ENCODE measurements at regions not wholly inside any gene's neighbourhood (a gene's known extent, or its start where the extent isn't known, plus 50 kb on each side); places are given as distances from the start of the nearest gene placed in this dataset.

DNA sequence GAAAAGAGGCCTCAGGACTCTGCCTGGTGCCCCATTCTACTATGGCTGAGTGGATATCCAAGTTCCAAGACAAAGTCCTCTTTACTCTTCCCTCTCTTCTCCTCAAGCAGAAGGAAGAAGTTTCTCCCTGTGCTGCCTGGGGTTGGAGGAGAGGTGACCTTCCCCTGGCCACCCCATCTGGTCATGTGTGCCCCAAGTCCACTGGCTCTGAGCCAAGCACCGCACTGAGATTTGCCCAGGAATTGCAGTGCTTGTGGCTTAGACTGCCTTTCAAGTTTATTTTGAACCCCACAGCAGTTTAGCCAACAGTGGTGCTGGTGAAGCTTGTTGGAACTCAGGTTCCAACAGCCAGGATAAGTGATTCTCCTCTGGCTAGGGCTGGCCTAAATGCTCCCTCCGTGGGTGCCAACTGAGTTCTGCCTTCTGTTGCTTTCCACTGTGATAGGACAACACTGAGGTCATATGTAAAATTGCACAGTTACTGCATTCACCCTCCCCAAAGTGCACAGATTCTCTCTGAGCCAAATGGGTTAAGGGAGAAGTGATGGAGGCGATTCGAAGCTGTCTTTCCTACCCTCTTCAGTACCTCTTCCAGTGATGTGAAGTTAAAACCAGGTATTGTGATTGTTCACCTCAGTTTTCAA, 69.9 kb downstream of the TMCO5A start:
- no peaks in the 10 kb centered on the region for H3K4me1 ChIP-seq (ENCODE audit: control insufficient read depth in 1 of 2, insufficient read depth in 2 of 2, low read depth in 1 of 2, low read length in 1 of 2)
- no peaks in the 10 kb centered on the region for H3F3A ChIP-seq (replicated peaks; ENCODE audit: insufficient read depth)
- WGBS (ENCODE audit: low lambda C conversion rate), result 77% methylated on average over 3 of the region's 4 CpGs
- H3K4me3 ChIP-seq (ENCODE audit: low read depth in 2 of 2, low read length in 1 of 2), result no peak overlapping the region
- no peak overlapping the region for H2AFZ ChIP-seq (ENCODE audit: low read depth)
- DNase-seq, result no peak
- no peaks in the 10 kb centered on the region for H4K20me1 ChIP-seq (ENCODE audit: insufficient read depth)
- no peaks in the 10 kb centered on the region for H3K79me2 ChIP-seq (ENCODE audit: insufficient read depth)
- H3K36me3 ChIP-seq (replicated peaks in 1 of 2; ENCODE audit: control insufficient read depth in 1 of 2, insufficient read depth in 2 of 2, low read length in 1 of 2), result no peaks in the 10 kb centered on the region
- H3K9me2 ChIP-seq, result no peaks in the 10 kb centered on the region
- H3K9me3 ChIP-seq, result no peaks in the 10 kb centered on the region; the same call in 1 of the 2 replicates
- no peak overlapping the region for H3K4me2 ChIP-seq
- ChIA-PET POLR2A (no interaction called here), CTCF (interaction anchor here (0.6 to 3.0 kb wide), 9 partner anchors 8 to 678 kb away, joined by 3 to 13 read pairs (median 3); no protein-coding TSS in a partner anchor)
- no peak overlapping the region for H3K9ac ChIP-seq
- H3K27ac ChIP-seq (ENCODE audit: low read depth in 2 of 2, low read length in 1 of 2), result no peak overlapping the region
- TF ChIP-seq, protein P1, sequence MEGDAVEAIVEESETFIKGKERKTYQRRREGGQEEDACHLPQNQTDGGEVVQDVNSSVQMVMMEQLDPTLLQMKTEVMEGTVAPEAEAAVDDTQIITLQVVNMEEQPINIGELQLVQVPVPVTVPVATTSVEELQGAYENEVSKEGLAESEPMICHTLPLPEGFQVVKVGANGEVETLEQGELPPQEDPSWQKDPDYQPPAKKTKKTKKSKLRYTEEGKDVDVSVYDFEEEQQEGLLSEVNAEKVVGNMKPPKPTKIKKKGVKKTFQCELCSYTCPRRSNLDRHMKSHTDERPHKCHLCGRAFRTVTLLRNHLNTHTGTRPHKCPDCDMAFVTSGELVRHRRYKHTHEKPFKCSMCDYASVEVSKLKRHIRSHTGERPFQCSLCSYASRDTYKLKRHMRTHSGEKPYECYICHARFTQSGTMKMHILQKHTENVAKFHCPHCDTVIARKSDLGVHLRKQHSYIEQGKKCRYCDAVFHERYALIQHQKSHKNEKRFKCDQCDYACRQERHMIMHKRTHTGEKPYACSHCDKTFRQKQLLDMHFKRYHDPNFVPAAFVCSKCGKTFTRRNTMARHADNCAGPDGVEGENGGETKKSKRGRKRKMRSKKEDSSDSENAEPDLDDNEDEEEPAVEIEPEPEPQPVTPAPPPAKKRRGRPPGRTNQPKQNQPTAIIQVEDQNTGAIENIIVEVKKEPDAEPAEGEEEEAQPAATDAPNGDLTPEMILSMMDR (IDR thresholded peaks at IDR 0.05), result no peak
- TF ChIP-seq MXI1 (IDR thresholded peaks at IDR 0.05; ENCODE audit: low read depth, low read length) (no peak), GABPA (IDR thresholded peaks at IDR 0.05; ENCODE audit: low read depth) (no peak), TCF12 (IDR thresholded peaks at IDR 0.05) (no peak), TAF1 (IDR thresholded peaks at IDR 0.05; ENCODE audit: borderline replicate concordance, low read depth, low read length) (no peak)
- no peaks in the 10 kb centered on the region for H3K27me3 ChIP-seq (ENCODE audit: insufficient read depth)

DNA sequence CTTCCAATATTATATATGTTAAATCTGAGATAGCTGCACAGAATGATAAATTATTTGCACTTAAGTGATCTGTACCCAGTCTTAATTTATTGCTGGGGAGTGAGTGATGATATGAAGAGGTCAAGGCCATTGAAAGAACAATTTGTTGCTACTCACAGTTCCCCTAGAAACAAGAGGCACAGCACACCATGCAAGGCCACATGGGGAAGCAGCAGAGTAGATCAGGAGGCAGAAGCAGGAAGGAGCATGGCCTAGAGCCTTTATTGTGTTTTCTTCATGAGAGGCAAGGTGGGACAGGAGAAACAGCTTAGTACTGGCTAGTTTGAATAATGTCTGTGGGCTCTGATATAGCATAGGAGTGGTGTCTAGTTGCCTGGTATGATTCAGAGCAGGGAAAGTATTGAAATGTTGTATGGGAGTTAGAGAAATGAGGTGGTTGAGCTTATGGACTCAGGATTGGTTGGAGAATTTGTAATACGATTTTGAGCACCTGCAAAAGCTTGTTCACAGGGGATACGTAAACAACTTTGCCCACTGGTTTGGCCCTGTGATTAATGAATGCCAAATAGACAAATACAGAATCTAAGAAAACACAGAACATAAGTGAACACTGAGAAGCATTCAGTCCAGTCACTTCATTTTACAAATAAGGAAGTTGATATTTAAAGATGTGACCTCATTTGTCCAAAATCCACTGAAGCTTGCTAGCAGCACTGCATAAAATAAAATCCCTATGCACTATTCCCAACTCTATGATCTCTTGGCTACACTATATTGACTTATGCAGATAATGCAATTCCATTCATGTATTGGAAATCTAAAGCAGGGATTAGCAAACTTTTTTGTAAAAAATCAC, 71.7 kb downstream of the TMCO5A start:
- no peaks in the 10 kb centered on the region for H3K36me3 ChIP-seq (replicated peaks in 1 of 2; ENCODE audit: control insufficient read depth in 1 of 2, insufficient read depth in 2 of 2, low read length in 1 of 2)
- H2AFZ ChIP-seq (ENCODE audit: low read depth), result no peak overlapping the region
- no peaks in the 10 kb centered on the region for H3K79me2 ChIP-seq (ENCODE audit: insufficient read depth)
- WGBS (ENCODE audit: low lambda C conversion rate), result 72% methylated on average over 2 of the region's 2 CpGs
- H3K4me1 ChIP-seq (ENCODE audit: control insufficient read depth in 1 of 2, insufficient read depth in 2 of 2, low read depth in 1 of 2, low read length in 1 of 2), result no peaks in the 10 kb centered on the region
- H3K4me3 ChIP-seq (ENCODE audit: low read depth in 2 of 2, low read length in 1 of 2), result no peak overlapping the region
- no peaks in the 10 kb centered on the region for H3K9me3 ChIP-seq
- no peak overlapping the region for H3K27ac ChIP-seq (ENCODE audit: low read depth in 2 of 2, low read length in 1 of 2)
- H3K9ac ChIP-seq, result no peak overlapping the region
- H3K4me2 ChIP-seq, result no peak overlapping the region
- CTCF ChIA-PET, result interaction anchor here (1.0 to 3.0 kb wide), 6 partner anchors 10 to 680 kb away, joined by 3 to 13 read pairs (median 5); no protein-coding TSS in a partner anchor
- TF ChIP-seq TAF1 (IDR thresholded peaks at IDR 0.05; ENCODE audit: borderline replicate concordance, low read depth, low read length) (no peak), ELF1 (IDR thresholded peaks at IDR 0.05) (no peak)
- no peaks in the 10 kb centered on the region for H3K27me3 ChIP-seq (ENCODE audit: insufficient read depth)
- POLR2A ChIA-PET, result interaction anchor here (0.6 kb wide), 1 partner anchor 669 kb away, joined by 3 read pairs; no protein-coding TSS in a partner anchor
- no peaks in the 10 kb centered on the region for H4K20me1 ChIP-seq (ENCODE audit: insufficient read depth)
- no peaks in the 10 kb centered on the region for H3K9me2 ChIP-seq
- no peak for DNase-seq
- H3F3A ChIP-seq (replicated peaks; ENCODE audit: insufficient read depth), result no peaks in the 10 kb centered on the region

DNA sequence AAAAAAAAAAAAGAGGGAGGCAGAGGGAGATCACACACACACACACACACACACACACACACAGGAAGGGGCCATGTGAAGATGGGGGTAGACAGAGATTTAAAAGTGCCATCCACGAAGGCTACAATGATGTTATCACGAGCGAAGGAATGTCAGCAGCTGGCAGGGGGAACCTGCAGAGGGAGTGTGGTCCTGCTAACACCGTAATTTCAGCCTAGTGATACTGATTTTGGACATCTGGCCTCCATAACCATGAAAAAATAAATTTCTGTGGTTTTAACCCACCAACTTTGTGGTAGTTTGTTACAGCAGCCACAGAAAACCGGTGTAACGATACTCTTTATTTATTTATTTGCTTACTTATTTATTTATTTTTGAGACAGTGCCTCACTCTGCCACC, 76.0 kb downstream of the TMCO5A start:
- Histone ChIP-seq H3K79me2 (ENCODE audit: insufficient read depth) (no peaks in the 10 kb centered on the region), H4K20me1 (ENCODE audit: insufficient read depth) (no peaks in the 10 kb centered on the region), H3K4me3 (ENCODE audit: low read depth in 2 of 2, low read length in 1 of 2) (no peak overlapping the region), H3K27me3 (ENCODE audit: insufficient read depth) (no peaks in the 10 kb centered on the region), H2AFZ (ENCODE audit: low read depth) (no peak overlapping the region), H3K36me3 (replicated peaks in 1 of 2; ENCODE audit: control insufficient read depth in 1 of 2, insufficient read depth in 2 of 2, low read length in 1 of 2) (no peaks in the 10 kb centered on the region), H3K9me2 (no peaks in the 10 kb centered on the region), H3K9me3 (no peaks in the 10 kb centered on the region), H3F3A (replicated peaks; ENCODE audit: insufficient read depth) (no peaks in the 10 kb centered on the region), H3K4me1 (ENCODE audit: control insufficient read depth in 1 of 2, insufficient read depth in 2 of 2, low read depth in 1 of 2, low read length in 1 of 2) (no peaks in the 10 kb centered on the region), H3K4me2 (no peak overlapping the region), H3K27ac (ENCODE audit: low read depth in 2 of 2, low read length in 1 of 2) (no peak overlapping the region), H3K9ac (no peak overlapping the region)
- WGBS (ENCODE audit: low lambda C conversion rate), result 86% methylated on average over 6 of the region's 6 CpGs
- CTCF ChIA-PET, result interaction anchor here (3.3 kb wide), 1 partner anchor 15 kb away, joined by 21 read pairs; no protein-coding TSS in a partner anchor
- no peak for DNase-seq
- POLR2A ChIA-PET, result no interaction called here
- TF ChIP-seq NFIC (IDR thresholded peaks at IDR 0.05; ENCODE audit: borderline replicate concordance) (no peak), TAF1 (IDR thresholded peaks at IDR 0.05; ENCODE audit: borderline replicate concordance, low read depth, low read length) (no peak), MXI1 (IDR thresholded peaks at IDR 0.05; ENCODE audit: low read depth, low read length) (no peak)
- TF ChIP-seq, protein P1 (IDR thresholded peaks at IDR 0.05), result no peak
- TF ChIP-seq, protein P2, sequence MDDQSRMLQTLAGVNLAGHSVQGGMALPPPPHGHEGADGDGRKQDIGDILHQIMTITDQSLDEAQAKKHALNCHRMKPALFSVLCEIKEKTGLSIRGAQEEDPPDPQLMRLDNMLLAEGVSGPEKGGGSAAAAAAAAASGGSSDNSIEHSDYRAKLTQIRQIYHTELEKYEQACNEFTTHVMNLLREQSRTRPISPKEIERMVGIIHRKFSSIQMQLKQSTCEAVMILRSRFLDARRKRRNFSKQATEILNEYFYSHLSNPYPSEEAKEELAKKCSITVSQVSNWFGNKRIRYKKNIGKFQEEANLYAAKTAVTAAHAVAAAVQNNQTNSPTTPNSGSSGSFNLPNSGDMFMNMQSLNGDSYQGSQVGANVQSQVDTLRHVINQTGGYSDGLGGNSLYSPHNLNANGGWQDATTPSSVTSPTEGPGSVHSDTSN (IDR thresholded peaks at IDR 0.05), result no peak
- TF ChIP-seq, protein P3, sequence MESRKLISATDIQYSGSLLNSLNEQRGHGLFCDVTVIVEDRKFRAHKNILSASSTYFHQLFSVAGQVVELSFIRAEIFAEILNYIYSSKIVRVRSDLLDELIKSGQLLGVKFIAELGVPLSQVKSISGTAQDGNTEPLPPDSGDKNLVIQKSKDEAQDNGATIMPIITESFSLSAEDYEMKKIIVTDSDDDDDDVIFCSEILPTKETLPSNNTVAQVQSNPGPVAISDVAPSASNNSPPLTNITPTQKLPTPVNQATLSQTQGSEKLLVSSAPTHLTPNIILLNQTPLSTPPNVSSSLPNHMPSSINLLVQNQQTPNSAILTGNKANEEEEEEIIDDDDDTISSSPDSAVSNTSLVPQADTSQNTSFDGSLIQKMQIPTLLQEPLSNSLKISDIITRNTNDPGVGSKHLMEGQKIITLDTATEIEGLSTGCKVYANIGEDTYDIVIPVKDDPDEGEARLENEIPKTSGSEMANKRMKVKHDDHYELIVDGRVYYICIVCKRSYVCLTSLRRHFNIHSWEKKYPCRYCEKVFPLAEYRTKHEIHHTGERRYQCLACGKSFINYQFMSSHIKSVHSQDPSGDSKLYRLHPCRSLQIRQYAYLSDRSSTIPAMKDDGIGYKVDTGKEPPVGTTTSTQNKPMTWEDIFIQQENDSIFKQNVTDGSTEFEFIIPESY (IDR thresholded peaks at IDR 0.05; ENCODE audit: borderline replicate concordance, low read depth), result no peak

All from SK-N-SH (cell line).